Smooth muscle cell (in vitro differentiated cells): ENCODE measurements at regions not wholly inside any gene's neighbourhood (a gene's known extent, or its start where the extent isn't known, plus 50 kb on each side); places are given as distances from the start of the nearest gene placed in this dataset.

Source experiments
- DNase-seq: peaks from one replicate; lab custom pipeline; 2025; ENCODE audit not compliant: unreplicated experiment; lab: John Stamatoyannopoulos, UW
- H2AFZ ChIP-seq: fragments of 200-600 bp; sonication (generic); 2 replicates; pipeline ENCODE4 v1.6.0; 2016; ENCODE audit warnings: antibody characterized with exemption, low read depth, mild to moderate bottlenecking
- H3F3A ChIP-seq: fragments of 200-600 bp; sonication (generic); 2 replicates; pipeline ENCODE4 v1.6.0; 2017; ENCODE audit warnings: antibody characterized with exemption, low read depth
- H3K27ac ChIP-seq: fragments of 200-600 bp; sonication (generic); 2 replicates; pipeline ENCODE4 v1.5.1; 2016; ENCODE audit warnings: low read depth, mild to moderate bottlenecking
- H3K27me3 ChIP-seq: fragments of 200-600 bp; sonication (generic); 2 replicates; pipeline ENCODE4 v1.6.1; 2016; ENCODE audit warnings: low read depth, mild to moderate bottlenecking
- H3K36me3 ChIP-seq: fragments of 200-600 bp; sonication (generic); 2 replicates; pipeline ENCODE4 v1.5.1; 2016; ENCODE audit warnings: low read depth
- H3K4me1 ChIP-seq: fragments of 200-600 bp; sonication (generic); 2 replicates; pipeline ENCODE4 v1.5.1; 2016; ENCODE audit warnings: low read depth
- H3K4me2 ChIP-seq: fragments of 200-600 bp; sonication (generic); 2 replicates; pipeline ENCODE4 v1.6.0; 2016; ENCODE audit warnings: mild to moderate bottlenecking
- H3K4me3 ChIP-seq: fragments of 200-600 bp; sonication (generic); 2 replicates; pipeline ENCODE4 v1.5.1; 2016; ENCODE audit warnings: mild to moderate bottlenecking
- H3K79me2 ChIP-seq: fragments of 200-600 bp; sonication (generic); 2 replicates; pipeline ENCODE4 v1.6.0; 2016; ENCODE audit warnings: low read depth, mild to moderate bottlenecking
- H3K9ac ChIP-seq: fragments of 200-600 bp; sonication (generic); 2 replicates; pipeline ENCODE4 v1.6.0; 2016; ENCODE audit warnings: low read depth
- H3K9me3 ChIP-seq: fragments of 200-600 bp; sonication (generic); replicated peaks from 2 replicates; pipeline ENCODE4 v1.5.1; 2016; ENCODE audit warnings: low read depth
- H4K20me1 ChIP-seq: fragments of 200-600 bp; sonication (generic); 2 replicates; pipeline ENCODE4 v1.6.0; 2016; ENCODE audit warnings: low read depth
- CTCF ChIP-seq: fragments of 200-600 bp; sonication (generic); IDR thresholded peaks from 2 replicates; pipeline ENCODE4 v1.5.1; 2017; ENCODE audit warnings: borderline replicate concordance, mild to moderate bottlenecking, antibody characterized with exemption; ENCODE audit not compliant: insufficient read depth, poor library complexity, severe bottlenecking
- whole genome bisulfite sequencing: methylation state at CpG from one replicate; pipeline ENCODE4 v1.1.7; 2016; ENCODE audit warnings: low lambda C conversion rate; 5-methylcytosine and 5-hydroxymethylcytosine counted together

- H3K4me2 ChIP-seq = peak overlapping the region; percentile 1
- no peaks in the 10 kb centered on the region for H3F3A ChIP-seq
- no peaks in the 10 kb centered on the region for H3K79me2 ChIP-seq
- H3K9ac ChIP-seq = no peak overlapping the region
- DNase-seq = no peak
- peak overlapping the region; percentile 4 for H2AFZ ChIP-seq
- H3K4me1 ChIP-seq = peaks cover 10% of the 10 kb centered on the region
- H3K27me3 ChIP-seq = no peaks in the 10 kb centered on the region
- no peaks in the 10 kb centered on the region for H3K9me3 ChIP-seq
- no peak for TF ChIP-seq CTCF
- H3K27ac ChIP-seq = no peak overlapping the region
- no peak overlapping the region for H3K4me3 ChIP-seq
- H4K20me1 ChIP-seq = no peaks in the 10 kb centered on the region
- whole genome bisulfite sequencing = 75% methylated on average over 3 of the region's 3 CpGs
- no peaks in the 10 kb centered on the region for H3K36me3 ChIP-seq
Observed at GRCh38 chr6:145309842-145310535, 425.3 kb downstream of the EPM2A start.

- H2AFZ ChIP-seq = no peak overlapping the region
- no peaks in the 10 kb centered on the region for H3F3A ChIP-seq
- H3K9me3 ChIP-seq = no peaks in the 10 kb centered on the region
- H3K36me3 ChIP-seq = no peaks in the 10 kb centered on the region
- H3K4me2 ChIP-seq = no peak overlapping the region
- H3K9ac ChIP-seq = no peak overlapping the region
- DNase-seq = no peak
- no peaks in the 10 kb centered on the region for H3K79me2 ChIP-seq
- WGBS = 92% methylated on average over 7 of the region's 7 CpGs
- H3K4me1 ChIP-seq = peaks cover 10% of the 10 kb centered on the region
- H3K27me3 ChIP-seq = no peaks in the 10 kb centered on the region
- H3K4me3 ChIP-seq = no peak overlapping the region
- TF ChIP-seq CTCF = no peak
- no peaks in the 10 kb centered on the region for H4K20me1 ChIP-seq
- H3K27ac ChIP-seq = no peak overlapping the region
Observed at GRCh38 chr6:145312481-145312880, 422.8 kb downstream of the EPM2A start.

GRCh38 chr6:145313041-145313855 lies 422.1 kb downstream of the EPM2A start:
- no peak for DNase-seq
- H3K9ac ChIP-seq = no peak overlapping the region
- H3K79me2 ChIP-seq = no peaks in the 10 kb centered on the region
- H3K4me3 ChIP-seq = no peak overlapping the region
- no peaks in the 10 kb centered on the region for H3K27me3 ChIP-seq
- no peaks in the 10 kb centered on the region for H4K20me1 ChIP-seq
- peaks cover 10% of the 10 kb centered on the region for H3K4me1 ChIP-seq
- no peaks in the 10 kb centered on the region for H3K36me3 ChIP-seq
- no peaks in the 10 kb centered on the region for H3K9me3 ChIP-seq
- no peak overlapping the region for H3K27ac ChIP-seq
- no peaks in the 10 kb centered on the region for H3F3A ChIP-seq
- TF ChIP-seq CTCF = no peak
- H2AFZ ChIP-seq = no peak overlapping the region
- H3K4me2 ChIP-seq = no peak overlapping the region
- WGBS = 69% methylated on average over 1 of the region's 1 CpG
